AG09319 (cell line): ENCODE measurements at regions not wholly inside any gene's neighbourhood (a gene's known extent, or its start where the extent isn't known, plus 50 kb on each side); places are given as distances from the start of the nearest gene placed in this dataset.

ENCODE experiments used
- DNase-seq: peaks from one replicate; pipeline ENCODE4 v3.0.0-alpha.2; 2010; ENCODE audit warnings: low read depth; ENCODE audit errors: extremely low read depth
- CTCF ChIP-seq: IDR thresholded peaks from 2 replicates; pipeline ENCODE4 v1.5.1; 2011; ENCODE audit warnings: low read depth, mild to moderate bottlenecking, inconsistent platforms, low read length, moderate library complexity

GRCh38 chr3:59580996-59581395 lies 531.2 kb upstream of the CFAP20DC start:
- TF ChIP-seq CTCF = no peak
- no peak for DNase-seq

- no peak for DNase-seq
- no peak for TF ChIP-seq CTCF
These were observed 530.7 kb upstream of the CFAP20DC start for GRCh38 chr3:59580499-59580898.

GRCh38 chr3:59578129-59578528 lies 528.3 kb upstream of the CFAP20DC start:
- DNase-seq = no peak
- TF ChIP-seq CTCF = no peak

- no peak for DNase-seq
These were observed 526.8 kb upstream of the CFAP20DC start for GRCh38 chr3:59576606-59577005.

GRCh38 chr3:59575113-59576001 lies 525.5 kb upstream of the CFAP20DC start:
- DNase-seq = peak; percentile 39
- TF ChIP-seq CTCF = peak; percentile 94

More at GRCh38 chr3:59576606-59577005, 526.8 kb upstream of the CFAP20DC start:
- TF ChIP-seq CTCF = no peak

- DNase-seq = peak; percentile 78
- TF ChIP-seq CTCF = no peak
These were observed 524.1 kb upstream of the CFAP20DC start for GRCh38 chr3:59573911-59574310.

GRCh38 chr3:59572106-59572505 lies 522.3 kb upstream of the CFAP20DC start:
- TF ChIP-seq CTCF = no peak

More at GRCh38 chr3:59572106-59572505, 522.3 kb upstream of the CFAP20DC start:
- DNase-seq = no peak
